Mesenchymal stem cell (in vitro differentiated cells and primary cell): ENCODE measurements at regions not wholly inside any gene's neighbourhood (a gene's known extent, or its start where the extent isn't known, plus 50 kb on each side); places are given as distances from the start of the nearest gene placed in this dataset.

ENCODE experiments used
- DNase-seq: peaks from one replicate; pipeline ENCODE4 v3.0.0-alpha.2; 2013
- H2AFZ ChIP-seq: one replicate; pipeline ENCODE4 v1.6.1; 2013; ENCODE audit warnings: low read depth, mild to moderate bottlenecking, control low read depth, inconsistent platforms, low read length, moderate library complexity
- H2AK5ac ChIP-seq: 2 replicates; pipeline ENCODE4 v1.6.1; 2013; ENCODE audit warnings: low read length, moderate library complexity, mild to moderate bottlenecking, inconsistent platforms; ENCODE audit not compliant: severe bottlenecking
- H2BK120ac ChIP-seq: one replicate; pipeline ENCODE4 v1.6.1; 2013; ENCODE audit warnings: low read depth, mild to moderate bottlenecking, inconsistent platforms, low read length, moderate library complexity
- H2BK12ac ChIP-seq, 2 experiments: one replicate each; pipeline ENCODE4 v1.6.1; 2013; ENCODE audit warnings: inconsistent platforms in 2 of 2, low read length in 2 of 2, mild to moderate bottlenecking in 2 of 2, moderate library complexity in 2 of 2, control low read depth in 1 of 2
- H2BK15ac ChIP-seq: one replicate; pipeline ENCODE4 v1.6.1; 2013; ENCODE audit warnings: mild to moderate bottlenecking, low read depth, inconsistent platforms; ENCODE audit not compliant: poor library complexity, severe bottlenecking
- H2BK5ac ChIP-seq: 2 replicates; pipeline ENCODE4 v1.6.1; 2013; ENCODE audit warnings: low read depth, mild to moderate bottlenecking, low read length, control low read depth, inconsistent platforms; ENCODE audit not compliant: poor library complexity, severe bottlenecking
- H3K14ac ChIP-seq, 2 experiments: one replicate each; pipeline ENCODE4 v1.6.1; 2013; ENCODE audit warnings: inconsistent platforms in 2 of 2, low read length in 2 of 2, control low read depth in 1 of 2, mild to moderate bottlenecking in 1 of 2, moderate library complexity in 1 of 2
- H3K18ac ChIP-seq, 2 experiments: one replicate each; pipeline ENCODE4 v1.6.1; 2013; ENCODE audit warnings: inconsistent platforms in 2 of 2, low read length in 2 of 2, control low read depth in 1 of 2, low read depth in 1 of 2, mild to moderate bottlenecking in 1 of 2
- H3K23ac ChIP-seq, 2 experiments: one replicate each; pipeline ENCODE4 v1.6.1; 2013; ENCODE audit warnings: inconsistent platforms in 2 of 2, low read length in 2 of 2, mild to moderate bottlenecking in 2 of 2, moderate library complexity in 2 of 2, control low read depth in 1 of 2
- H3K27ac ChIP-seq: 2 replicates; pipeline ENCODE4 v1.5.1; 2013; ENCODE audit warnings: mild to moderate bottlenecking, moderate library complexity, low read length, control low read depth, inconsistent platforms; ENCODE audit not compliant: poor library complexity, severe bottlenecking
- H3K27me3 ChIP-seq, 2 experiments: 2 replicates each; pipeline versions ENCODE4 v1.6.1 to v1.7.0; 2013; ENCODE audit warnings: low read length in 2 of 2, mild to moderate bottlenecking in 2 of 2, moderate library complexity in 2 of 2, control low read depth in 1 of 2, inconsistent platforms in 1 of 2; ENCODE audit not compliant: control insufficient read depth in 1 of 2, insufficient read depth in 1 of 2
- H3K36me3 ChIP-seq, 2 experiments: 2 replicates each; pipeline versions ENCODE4 v1.6.1 to v1.7.0; 2013; ENCODE audit warnings: low read length in 2 of 2, control low read depth in 1 of 2, inconsistent platforms in 1 of 2, low read depth in 1 of 2, mild to moderate bottlenecking in 1 of 2; ENCODE audit not compliant: insufficient read depth in 2 of 2, control insufficient read depth in 1 of 2
- H3K4ac ChIP-seq, 2 experiments: one replicate each; pipeline ENCODE4 v1.6.1; 2013; ENCODE audit warnings: inconsistent platforms in 2 of 2, low read length in 2 of 2, mild to moderate bottlenecking in 2 of 2, moderate library complexity in 2 of 2, control low read depth in 1 of 2, low read depth in 1 of 2
- H3K4me1 ChIP-seq: 2 replicates; pipeline ENCODE4 v1.6.1; 2013; ENCODE audit warnings: low read depth, low read length, control low read depth; ENCODE audit not compliant: control insufficient read depth, insufficient read depth
- H3K4me2 ChIP-seq: 2 replicates; pipeline ENCODE4 v1.6.1; 2013; ENCODE audit warnings: low read length, mild to moderate bottlenecking, inconsistent platforms; ENCODE audit not compliant: poor library complexity, severe bottlenecking
- H3K4me3 ChIP-seq, 2 experiments: 2 replicates each; pipeline versions ENCODE4 v1.5.1 to v1.7.0; 2013; ENCODE audit warnings: low read length in 2 of 2, mild to moderate bottlenecking in 2 of 2, control low read depth in 1 of 2, low read depth in 1 of 2; ENCODE audit not compliant: insufficient read depth in 1 of 2
- H3K79me1 ChIP-seq: replicated peaks from 2 replicates; pipeline ENCODE4 v1.6.1; 2013; ENCODE audit warnings: mild to moderate bottlenecking, control low read depth, low read length, inconsistent platforms; ENCODE audit not compliant: poor library complexity, severe bottlenecking
- H3K9ac ChIP-seq: 2 replicates; pipeline ENCODE4 v1.7.0; 2013; ENCODE audit warnings: mild to moderate bottlenecking, low read length, moderate library complexity
- H3K9me3 ChIP-seq: 2 replicates; pipeline ENCODE4 v1.7.0; 2013; ENCODE audit warnings: mild to moderate bottlenecking, low read length; ENCODE audit not compliant: control insufficient read depth
- H4K8ac ChIP-seq: one replicate; pipeline ENCODE4 v1.6.1; 2013; ENCODE audit warnings: inconsistent platforms, mild to moderate bottlenecking, low read length, moderate library complexity
- H4K91ac ChIP-seq: one replicate; pipeline ENCODE4 v1.6.1; 2013; ENCODE audit warnings: mild to moderate bottlenecking, low read length, inconsistent platforms
- WGBS: methylation state at CpG from one replicate; pipeline ENCODE4 v1.1.7; 2013; ENCODE audit warnings: mixed read lengths; 5-methylcytosine and 5-hydroxymethylcytosine counted together

GRCh38 chr6:814378-815347 is 121.7 kb upstream of the EXOC2 start:
- WGBS: 89% methylated on average over 13 of the region's 14 CpGs

GRCh38 chr6:811831-812230 is 118.9 kb upstream of the EXOC2 start:
- no peak overlapping the region for H2BK12ac ChIP-seq
- peaks cover 3 to 5% of the 10 kb centered on the region in 2 experiments for H3K27me3 ChIP-seq
- H3K4me3 ChIP-seq: no peak overlapping the region
- H3K4me1 ChIP-seq: no peaks in the 10 kb centered on the region
- H2BK15ac ChIP-seq: no peak overlapping the region
- no peak overlapping the region for H3K4ac ChIP-seq
- no peak overlapping the region for H2AFZ ChIP-seq
- H3K27ac ChIP-seq: no peak overlapping the region
- 95% methylated on average over 2 of the region's 2 CpGs for WGBS
- H2AK5ac ChIP-seq: no peak overlapping the region
- H3K36me3 ChIP-seq: no peaks in the 10 kb centered on the region
- no peak overlapping the region for H4K8ac ChIP-seq
- no peak overlapping the region for H3K23ac ChIP-seq
- no peak overlapping the region for H4K91ac ChIP-seq
- no peak overlapping the region for H2BK120ac ChIP-seq
- no peak overlapping the region for H3K4me2 ChIP-seq
- no peak overlapping the region for H3K14ac ChIP-seq
- no peaks in the 10 kb centered on the region for H3K9me3 ChIP-seq
- no peak overlapping the region for H3K9ac ChIP-seq
- H3K18ac ChIP-seq: no peak overlapping the region
- no peak overlapping the region for H2BK5ac ChIP-seq
- DNase-seq: no peak
- no peaks in the 10 kb centered on the region for H3K79me1 ChIP-seq

More at GRCh38 chr6:814378-815347, 121.7 kb upstream of the EXOC2 start:
- H2BK5ac ChIP-seq: no peak overlapping the region
- H3K4me2 ChIP-seq: no peak overlapping the region
- no peak overlapping the region for H4K8ac ChIP-seq
- no peak overlapping the region for H3K4me3 ChIP-seq
- no peaks in the 10 kb centered on the region for H3K9me3 ChIP-seq
- no peak overlapping the region for H3K9ac ChIP-seq
- peaks cover 0 to 10% of the 10 kb centered on the region in 2 experiments for H3K27me3 ChIP-seq
- peaks cover 2% of the 10 kb centered on the region for H3K4me1 ChIP-seq
- no peaks in the 10 kb centered on the region for H3K79me1 ChIP-seq
- H2BK15ac ChIP-seq: no peak overlapping the region
- H3K18ac ChIP-seq: no peak overlapping the region
- H3K36me3 ChIP-seq: no peaks in the 10 kb centered on the region
- no peak overlapping the region for H3K23ac ChIP-seq
- H3K4ac ChIP-seq: no peak overlapping the region
- no peak overlapping the region for H2AFZ ChIP-seq
- H4K91ac ChIP-seq: no peak overlapping the region
- no peak for DNase-seq
- H2BK120ac ChIP-seq: no peak overlapping the region
- H2AK5ac ChIP-seq: no peak overlapping the region
- H2BK12ac ChIP-seq: no peak overlapping the region
- H3K27ac ChIP-seq: no peak overlapping the region
- H3K14ac ChIP-seq: no peak overlapping the region

DNA sequence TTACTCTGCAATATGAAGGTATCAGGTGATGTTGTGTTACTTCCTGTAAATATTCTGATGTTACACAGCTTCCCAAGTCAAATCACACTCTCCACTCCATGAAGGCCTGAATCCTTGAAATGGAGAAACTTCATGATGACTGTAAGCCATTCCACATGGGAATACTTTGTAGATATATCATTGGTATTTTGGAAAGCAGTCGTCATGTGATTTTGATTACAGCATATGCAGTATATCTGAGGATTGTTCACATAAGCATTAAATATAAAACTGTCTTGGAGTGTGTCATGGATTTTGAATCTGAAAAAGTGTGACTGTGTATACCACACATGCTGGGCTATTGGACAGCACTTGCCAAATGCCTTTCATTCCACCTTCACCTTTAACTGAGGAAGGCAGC is 118.3 kb upstream of the EXOC2 start:
- Histone ChIP-seq H3K14ac (no peak overlapping the region), H3K4me1 (no peaks in the 10 kb centered on the region), H4K8ac (no peak overlapping the region), H4K91ac (no peak overlapping the region), H3K4ac (no peak overlapping the region), H3K9me3 (no peaks in the 10 kb centered on the region), H3K9ac (no peak overlapping the region), H2BK15ac (no peak overlapping the region), H3K23ac (no peak overlapping the region), H2AK5ac (no peak overlapping the region), H2AFZ (no peak overlapping the region), H2BK5ac (no peak overlapping the region), H3K27me3 (peaks cover 0 to 5% of the 10 kb centered on the region in 2 experiments), H2BK12ac (no peak overlapping the region), H3K36me3 (no peaks in the 10 kb centered on the region), H3K4me2 (no peak overlapping the region), H2BK120ac (no peak overlapping the region), H3K27ac (no peak overlapping the region), H3K18ac (no peak overlapping the region), H3K79me1 (no peaks in the 10 kb centered on the region), H3K4me3 (no peak overlapping the region)
- DNase-seq: no peak
- WGBS: 80% methylated on average over 1 of the region's 1 CpG

DNA sequence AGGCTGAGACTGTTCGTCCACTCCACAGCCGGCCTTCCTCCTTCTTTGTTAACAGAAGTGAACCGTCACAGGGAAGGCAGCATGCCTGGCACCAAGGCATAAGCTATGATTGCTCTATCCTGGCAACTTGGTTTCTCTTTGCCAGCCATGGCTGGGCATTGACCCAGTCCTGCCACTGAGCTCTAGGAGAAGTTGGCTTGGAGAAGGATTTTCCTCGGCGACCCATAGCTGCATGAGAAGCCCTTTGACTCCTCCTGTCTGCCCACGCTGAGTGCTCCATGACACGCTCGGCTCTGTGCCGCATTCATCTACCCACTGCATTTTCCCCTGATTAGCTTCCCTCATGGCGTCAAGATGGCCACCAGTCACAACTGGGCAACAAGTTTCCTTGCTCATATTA is 111.8 kb upstream of the EXOC2 start:
- no peak for DNase-seq
- Histone ChIP-seq H3K27ac (no peak overlapping the region), H2BK5ac (no peak overlapping the region), H3K4ac (no peak overlapping the region), H3K79me1 (no peaks in the 10 kb centered on the region), H3K4me3 (no peak overlapping the region), H4K91ac (no peak overlapping the region), H3K4me1 (no peaks in the 10 kb centered on the region), H2AFZ (no peak overlapping the region), H3K14ac (no peak overlapping the region), H4K8ac (no peak overlapping the region), H2BK15ac (no peak overlapping the region), H3K36me3 (no peaks in the 10 kb centered on the region), H3K23ac (no peak overlapping the region), H3K9ac (no peak overlapping the region), H2BK120ac (no peak overlapping the region), H3K27me3 (peaks cover 10 to 22% of the 10 kb centered on the region in 2 experiments), H2AK5ac (no peak overlapping the region), H2BK12ac (no peak overlapping the region), H3K9me3 (no peaks in the 10 kb centered on the region), H3K18ac (no peak overlapping the region), H3K4me2 (no peak overlapping the region)
- 97% methylated on average over 10 of the region's 10 CpGs for WGBS
